GM19328 (cell line): ENCODE measurements at regions not wholly inside any gene's neighbourhood (a gene's known extent, or its start where the extent isn't known, plus 50 kb on each side); places are given as distances from the start of the nearest gene placed in this dataset.
"Not testable (repeated sequence)": the region's sequence is repeated elsewhere in the genome, so short reads cannot be mapped to it uniquely, and the experiment has no call there.

Experiments
- ATAC-seq: cut with Tn5 transposase; IDR thresholded peaks from one replicate; pipeline ENCODE4 v1.9.1; 2021; ENCODE audit warnings: mild to moderate bottlenecking, moderate library complexity; ENCODE audit not compliant: unreplicated experiment

DNA sequence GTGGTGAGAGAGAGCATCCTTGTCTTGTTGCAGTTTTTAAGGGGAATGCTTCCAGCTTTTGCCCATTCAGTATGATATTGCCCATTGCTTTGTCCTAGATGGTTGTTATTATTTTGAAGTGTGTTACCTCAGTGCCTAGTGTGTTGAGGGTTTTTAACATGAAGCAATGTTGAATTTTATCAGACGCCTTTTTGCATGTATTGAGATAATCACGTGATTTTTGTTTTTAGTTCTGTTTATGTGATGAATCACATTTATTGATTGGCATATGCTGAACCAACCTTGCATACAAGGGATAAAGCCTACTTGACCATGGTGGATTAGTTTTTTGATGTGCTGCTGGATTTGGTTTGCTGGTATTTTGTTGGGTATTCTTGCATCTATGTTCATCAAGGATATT, 302.3 kb upstream of the G2E3 start:
- no peak for ATAC-seq

DNA sequence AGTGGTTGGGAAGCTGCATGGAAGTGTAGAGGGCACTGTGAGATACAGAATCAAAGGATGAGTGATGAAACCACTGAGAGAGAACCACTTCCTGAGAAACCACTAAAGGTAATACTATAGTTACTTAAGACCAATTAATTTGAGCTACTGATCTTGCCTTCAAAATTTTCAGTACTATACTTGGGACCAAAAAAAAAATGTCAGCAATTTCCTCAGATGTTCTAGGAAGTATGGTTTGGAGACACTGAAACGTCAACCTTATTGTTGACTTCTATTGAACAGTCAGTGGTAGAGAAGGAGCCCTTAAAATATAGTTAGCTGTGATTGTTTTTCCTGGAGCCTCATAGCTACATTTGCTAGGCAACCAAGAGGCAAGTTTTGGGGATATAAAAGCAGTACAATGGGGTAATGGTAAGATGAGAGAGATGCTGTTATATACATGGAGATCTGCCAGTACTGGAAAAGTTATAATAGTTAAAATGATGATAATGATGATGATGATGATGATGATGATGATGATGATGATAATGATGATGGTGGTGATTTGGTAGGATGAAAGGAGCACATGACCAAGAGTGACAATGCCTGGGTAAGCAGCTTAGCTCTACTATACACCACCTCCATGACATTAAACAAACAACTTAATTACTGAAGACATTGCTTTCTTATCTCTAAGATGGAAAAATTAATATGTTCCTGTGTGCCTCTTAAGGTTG, 300.9 kb upstream of the G2E3 start:
- ATAC-seq = no peak

DNA sequence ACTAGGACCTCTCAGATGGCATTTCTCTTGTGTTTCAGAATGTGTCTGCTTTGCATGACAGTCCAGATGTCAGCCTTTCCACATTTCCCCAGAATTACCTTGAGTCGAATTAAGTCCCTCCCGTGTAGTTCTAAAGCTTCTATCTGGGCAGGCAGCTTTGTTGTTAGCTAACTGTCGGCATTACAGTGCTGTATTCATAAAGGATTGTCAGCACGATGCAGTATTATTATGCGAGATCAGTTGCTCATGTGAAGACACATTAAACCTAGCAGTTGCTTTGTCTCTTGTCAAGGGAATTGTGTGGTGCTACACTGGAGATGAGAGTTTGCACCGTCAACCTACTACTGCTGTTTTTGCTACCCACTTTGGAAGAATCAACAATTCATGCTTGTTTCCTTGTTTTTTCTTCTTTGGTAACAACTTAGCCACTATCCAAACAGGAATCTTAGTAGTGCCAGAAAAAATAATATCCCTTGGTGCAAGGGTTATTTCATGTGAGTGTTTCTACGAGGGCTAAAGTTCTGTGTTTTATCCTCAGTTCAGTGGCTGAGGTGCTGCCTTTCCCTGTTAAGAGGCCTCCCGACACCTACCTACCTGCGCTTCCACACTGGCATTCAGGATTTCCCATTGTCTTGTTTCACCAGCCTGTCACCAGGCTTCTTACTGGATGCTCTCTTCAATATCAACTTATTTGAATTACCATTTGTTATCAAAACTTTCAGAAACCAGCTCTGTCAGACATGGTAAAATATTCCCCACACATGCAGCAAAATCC, 297.9 kb upstream of the G2E3 start:
- no peak for ATAC-seq

DNA sequence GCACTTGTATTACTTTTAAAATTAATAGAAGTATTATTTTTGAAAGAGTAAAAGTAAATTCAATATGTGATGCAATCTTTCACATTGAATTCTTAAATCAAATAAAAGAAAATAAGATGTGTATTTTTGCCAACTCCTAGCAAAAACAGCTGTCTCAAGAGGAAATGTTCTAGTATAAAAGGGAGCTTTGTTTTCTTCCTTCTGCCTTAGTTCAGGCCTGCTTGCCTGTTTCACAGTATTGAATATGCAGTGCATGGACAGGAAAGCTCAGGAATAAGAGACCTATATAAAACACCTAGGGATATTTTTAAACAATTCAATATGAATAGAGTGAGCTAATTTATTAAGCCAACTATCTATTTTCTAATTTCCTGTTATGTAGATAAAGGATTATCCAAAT, 294.8 kb upstream of the G2E3 start:
- ATAC-seq = no peak

DNA sequence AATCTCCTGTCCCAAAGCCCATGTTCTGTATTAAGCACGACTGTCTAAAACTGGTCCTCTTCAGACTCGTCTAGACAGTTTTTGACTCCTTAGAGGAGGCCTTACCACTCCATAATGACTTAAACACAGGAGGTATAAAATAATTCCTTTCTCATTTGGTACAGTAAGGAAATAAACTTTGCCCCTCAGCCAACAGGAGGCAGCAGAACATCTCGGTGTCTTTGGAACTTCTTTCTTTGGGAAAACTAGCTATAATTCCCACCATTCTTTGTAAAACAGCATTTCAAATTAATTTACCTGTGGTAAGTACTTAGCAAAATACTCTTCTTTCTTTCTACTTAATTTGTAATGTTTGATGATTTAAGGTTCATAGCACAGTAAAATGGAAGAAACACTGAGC, 292.7 kb upstream of the G2E3 start:
- no peak for ATAC-seq

DNA sequence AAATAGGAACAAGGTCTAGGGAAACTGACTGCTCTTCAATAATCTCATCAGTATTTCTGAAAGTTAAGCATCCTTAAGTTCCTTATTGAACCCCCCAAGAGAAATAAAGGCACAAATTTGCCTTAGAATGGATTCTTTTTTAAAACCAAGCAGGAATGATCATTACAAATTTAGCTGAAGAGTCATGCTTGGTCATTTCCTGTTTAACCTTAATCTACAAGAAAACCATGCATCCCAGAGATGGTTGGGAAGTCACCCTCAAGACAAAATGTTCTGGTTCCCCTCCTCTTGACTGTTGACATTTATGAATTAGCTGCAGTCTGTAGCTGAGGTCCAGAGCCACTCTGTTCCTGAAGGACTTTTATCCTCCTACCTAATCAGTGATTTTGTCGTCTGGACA, 291.8 kb upstream of the G2E3 start:
- no peak for ATAC-seq

DNA sequence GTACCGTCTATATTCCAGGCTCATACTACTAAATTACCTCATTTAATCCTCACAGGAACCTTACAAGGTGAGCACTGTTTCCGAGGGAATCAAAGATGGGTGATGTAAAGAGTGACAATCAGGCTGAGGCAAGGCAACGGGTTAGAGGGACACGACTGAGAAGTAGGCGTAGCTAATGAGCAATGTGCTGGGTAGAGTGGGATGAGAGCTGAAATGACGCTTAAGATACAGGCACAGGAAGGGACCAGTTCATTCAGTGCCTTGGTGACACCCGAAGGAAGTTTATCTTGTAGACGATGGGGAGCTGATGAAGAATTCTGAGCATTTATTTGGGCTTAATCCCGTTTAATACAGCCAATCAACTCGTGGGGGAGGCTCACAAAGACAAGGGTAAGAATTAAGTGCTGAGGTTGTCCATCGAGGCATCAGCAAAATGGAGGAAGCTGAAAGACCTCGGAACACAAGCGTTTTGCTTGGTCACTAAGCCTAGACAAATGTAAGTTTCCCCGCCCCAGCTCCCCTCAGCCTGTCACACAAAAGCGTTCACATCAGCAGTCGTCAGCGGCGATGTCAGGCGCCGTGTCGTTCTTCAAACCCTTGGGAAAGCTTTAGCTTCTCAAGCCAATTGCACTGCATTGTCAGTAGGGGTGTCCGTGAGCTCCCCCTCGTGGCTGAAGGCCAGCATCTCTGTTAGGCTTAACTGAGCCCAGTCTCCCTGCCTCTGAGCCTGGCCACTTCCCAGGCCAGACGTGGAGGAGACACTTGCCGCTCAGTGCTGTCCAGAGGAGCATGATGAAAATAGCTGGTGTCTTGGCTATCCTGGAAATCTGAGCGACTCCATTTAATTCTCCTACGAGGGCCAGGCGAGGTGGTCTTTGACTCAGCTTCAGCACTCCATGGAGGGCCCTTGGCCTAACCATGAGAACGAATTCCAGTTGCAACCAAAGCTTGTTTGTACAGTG, 288.5 kb upstream of the G2E3 start:
- peak; percentile 99 for ATAC-seq

DNA sequence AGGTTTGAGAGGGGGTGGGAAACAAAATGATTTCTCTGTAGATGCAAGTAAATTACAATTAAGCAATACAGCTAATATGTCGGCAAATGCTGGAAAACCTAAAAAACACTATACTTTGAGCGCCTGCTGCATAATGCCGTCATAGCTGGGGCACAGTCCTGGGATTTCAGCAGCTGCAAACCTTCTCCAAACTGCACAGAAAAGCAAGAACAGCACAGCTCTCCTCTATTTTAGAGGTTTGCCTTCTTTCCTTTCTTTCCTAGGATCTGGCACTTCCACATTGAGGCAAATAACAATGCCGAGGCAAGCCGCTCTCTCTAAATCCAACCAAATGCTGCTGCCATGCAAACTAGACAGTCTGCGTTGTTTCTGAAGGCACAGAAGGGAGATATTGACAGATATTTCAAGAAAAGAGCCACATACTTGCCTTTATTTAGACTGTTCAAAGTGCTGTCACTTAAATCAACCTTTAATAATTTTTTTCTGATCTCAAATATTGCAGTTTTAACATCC, 287.1 kb upstream of the G2E3 start:
- no peak for ATAC-seq

DNA sequence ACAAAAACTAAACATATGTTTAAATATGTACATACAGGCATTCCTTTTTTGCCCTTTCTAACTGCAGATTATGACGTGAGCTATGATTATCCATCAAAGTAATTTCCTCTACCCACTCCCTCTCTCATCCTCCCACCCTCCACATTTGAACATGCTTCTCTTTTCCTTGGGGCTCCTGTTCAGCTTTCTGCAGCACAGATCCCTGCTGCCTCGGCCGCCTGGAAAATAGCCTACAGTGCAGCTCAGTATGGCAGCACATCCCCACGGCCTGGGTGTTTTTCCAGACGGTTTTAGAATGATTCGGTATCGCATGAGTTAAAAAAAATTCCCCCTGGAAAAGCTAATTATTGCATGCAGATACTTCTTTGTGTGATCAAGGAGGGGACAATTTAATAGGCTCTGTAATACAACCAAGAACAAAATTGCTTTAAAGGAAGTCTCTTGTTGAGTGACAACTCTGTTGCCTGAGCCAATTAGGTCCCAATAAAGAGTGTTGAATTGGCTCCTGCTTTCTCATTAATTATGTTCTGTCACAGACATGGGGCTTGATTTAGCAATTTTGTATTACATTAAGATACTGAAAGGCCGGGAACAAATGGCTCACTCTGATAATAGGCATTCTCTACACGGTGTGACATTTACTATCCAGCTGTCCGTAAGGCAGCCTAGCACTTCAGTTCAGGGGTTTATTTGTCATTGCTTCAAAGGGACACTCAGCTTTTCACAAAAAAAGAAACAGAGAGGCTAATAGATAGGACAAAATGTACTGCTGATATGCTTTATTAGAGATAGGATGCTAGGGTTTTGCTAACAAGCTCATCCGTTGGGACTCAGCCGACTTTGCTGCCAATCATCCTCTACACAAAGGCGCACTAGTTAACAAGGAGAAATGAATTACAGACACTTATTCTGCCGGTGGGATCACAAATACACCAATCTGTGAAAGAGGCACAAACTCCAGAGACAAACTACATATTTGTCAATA, 285.8 kb upstream of the G2E3 start:
- ATAC-seq = no peak

DNA sequence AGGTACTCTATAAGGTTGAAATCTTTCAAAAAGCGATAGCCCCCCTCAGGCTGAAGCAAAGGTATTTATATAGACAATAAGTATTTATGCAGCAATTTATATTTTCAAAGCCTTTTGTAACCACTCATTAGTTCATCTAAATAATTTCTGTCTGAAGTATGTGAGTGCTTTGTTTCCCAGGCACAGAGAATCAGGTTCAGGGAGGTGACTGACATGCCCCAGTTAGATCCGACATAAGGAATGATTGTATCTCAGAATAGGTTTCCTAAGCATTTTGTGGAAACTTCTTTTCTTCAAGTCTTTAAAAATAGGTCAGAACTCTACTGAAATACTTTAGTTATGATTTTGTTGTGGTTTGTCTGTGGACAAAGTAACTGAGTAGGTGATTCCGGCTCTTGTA, 283.4 kb upstream of the G2E3 start:
- ATAC-seq = no peak

DNA sequence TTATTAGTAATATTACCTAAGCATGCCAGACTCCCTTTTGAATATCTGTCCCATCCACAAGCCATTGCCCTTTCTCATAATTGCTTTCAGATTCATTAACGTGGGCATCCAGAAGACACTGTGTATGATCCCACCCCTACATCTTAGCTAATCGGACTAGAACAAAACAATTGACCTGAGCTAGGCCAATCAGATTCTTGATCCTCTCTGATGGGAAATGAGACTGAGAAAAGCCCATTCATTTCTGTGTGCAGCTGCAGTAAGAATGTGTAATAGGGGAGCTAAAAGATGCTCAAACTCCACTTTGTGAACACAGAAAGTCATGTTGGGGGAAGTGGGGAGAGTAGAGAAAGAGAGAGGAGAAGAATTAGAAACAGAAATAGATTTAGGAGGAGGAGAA, 281.7 kb upstream of the G2E3 start:
- ATAC-seq = no peak

DNA sequence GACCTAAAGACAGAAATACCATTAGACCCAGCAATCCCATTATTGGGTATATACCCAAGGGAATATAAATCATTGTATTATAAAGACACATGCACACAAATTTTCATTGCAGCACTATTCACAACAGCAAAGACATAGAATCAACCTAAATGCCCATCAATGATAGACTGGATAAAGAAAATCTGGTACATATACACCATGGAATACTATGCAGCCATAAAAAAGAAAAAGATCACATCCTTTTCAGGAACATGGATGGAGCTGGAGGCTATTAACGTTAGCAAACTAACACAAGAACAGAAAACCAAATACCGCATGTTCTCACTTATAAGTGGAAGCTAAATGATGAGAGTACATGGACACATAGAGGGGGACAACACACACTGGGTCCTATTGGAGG, 280.1 kb upstream of the G2E3 start:
- not testable (repeated sequence) for ATAC-seq

DNA sequence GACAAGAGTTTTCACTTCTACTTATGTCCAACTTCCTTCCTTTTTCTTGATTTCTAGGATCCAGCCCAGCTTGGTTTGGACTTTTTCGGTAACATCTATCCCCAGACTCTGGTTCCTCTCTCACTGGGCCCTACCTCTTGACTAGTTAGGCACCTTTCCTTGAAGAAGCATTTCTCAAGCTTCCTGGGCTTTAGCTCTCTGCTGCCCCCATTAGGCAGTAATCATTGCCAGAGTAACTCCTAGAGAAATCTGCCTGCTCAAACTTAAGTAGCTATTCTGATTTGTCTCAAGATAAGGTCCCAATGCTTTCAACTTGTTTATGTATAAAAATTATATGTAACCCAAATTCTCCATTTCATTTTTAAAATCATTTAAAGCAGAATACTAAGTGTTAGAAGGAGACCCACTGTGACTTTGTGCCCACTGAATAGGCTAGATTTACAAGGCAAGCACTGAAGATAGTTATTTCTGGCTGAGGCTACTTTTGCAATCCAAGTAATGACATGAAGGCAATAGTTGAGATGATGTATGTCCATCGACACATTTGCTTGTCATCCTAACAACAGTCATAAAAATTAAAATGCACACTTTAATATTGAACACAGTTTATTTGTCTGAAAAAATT, 275.0 kb upstream of the G2E3 start:
- peak; percentile 53 for ATAC-seq

DNA sequence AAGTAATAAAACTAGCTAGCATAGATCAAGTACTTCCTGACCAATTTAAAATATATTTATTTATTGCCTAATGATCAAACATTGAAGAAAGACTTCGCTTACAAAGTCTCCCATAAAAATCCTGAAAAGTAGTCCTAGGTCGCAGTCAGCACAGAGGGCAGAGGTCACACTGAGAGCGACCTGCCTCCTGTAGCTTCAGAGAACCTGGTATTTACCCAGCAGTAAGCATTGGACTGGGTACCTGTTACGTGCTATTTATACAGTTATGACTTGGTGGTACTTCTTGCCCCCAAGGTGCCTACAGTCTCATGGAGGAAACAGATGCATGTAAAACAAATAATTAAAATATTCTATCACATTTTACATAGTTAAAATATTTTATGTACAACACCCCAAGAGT, 274.1 kb upstream of the G2E3 start:
- ATAC-seq = no peak

DNA sequence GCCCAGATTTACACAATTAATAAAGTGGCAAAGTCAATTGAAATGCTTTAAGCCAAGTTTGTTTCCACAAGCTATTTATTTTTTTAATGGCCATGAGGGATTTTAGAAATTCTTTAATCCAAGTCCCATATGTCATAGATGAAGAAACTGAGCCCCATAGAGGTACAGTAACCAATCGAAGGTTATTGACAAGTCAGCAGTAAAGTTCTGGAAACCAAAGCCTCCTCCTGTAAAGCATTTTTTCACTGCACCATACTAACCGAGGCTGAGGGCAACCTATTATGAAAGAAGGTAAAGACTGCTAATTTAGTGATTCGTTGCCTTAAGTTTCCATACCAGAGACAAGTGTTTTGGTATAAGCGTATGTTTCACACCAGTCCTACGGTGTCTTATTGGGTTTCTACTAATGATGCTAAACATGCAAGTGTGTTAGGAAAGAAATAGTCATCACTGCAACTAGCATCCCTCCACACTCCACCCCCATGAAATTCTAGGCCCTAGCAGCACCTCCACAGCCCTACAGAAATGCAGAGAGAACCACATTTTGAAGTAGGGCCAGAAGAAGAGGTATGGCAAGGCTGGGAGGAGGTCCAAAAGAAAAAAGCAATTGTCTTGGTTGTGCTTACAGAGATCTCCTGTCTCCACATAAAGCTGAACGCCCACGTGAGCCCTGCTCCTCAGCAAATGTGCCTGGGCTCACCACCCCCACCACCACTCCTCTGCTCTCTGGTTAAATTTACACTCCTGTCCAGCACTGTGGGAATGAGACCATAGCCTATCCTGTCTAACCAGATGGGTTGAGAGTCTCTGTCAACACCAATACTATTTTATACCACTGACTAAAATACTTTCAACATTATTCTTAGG, 271.1 kb upstream of the G2E3 start:
- ATAC-seq = no peak

DNA sequence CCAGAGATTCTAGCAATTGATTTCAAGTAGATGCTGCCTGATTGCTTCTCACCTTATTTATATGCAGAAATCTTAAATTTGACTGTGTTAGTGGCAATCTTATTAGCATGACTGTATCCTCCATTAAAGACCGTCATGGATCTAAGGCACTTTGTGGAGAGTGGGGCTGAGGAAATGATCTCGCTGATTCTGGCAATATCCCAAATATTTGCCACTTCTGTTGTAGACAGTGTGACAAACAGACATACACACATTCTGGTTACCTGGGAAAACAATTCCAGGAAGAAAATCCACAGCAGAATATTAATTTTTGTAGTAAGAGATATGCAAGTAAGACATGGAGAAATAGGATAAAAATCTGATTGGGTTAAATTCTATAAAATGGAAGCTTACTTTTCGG, 269.0 kb upstream of the G2E3 start:
- ATAC-seq = no peak

DNA sequence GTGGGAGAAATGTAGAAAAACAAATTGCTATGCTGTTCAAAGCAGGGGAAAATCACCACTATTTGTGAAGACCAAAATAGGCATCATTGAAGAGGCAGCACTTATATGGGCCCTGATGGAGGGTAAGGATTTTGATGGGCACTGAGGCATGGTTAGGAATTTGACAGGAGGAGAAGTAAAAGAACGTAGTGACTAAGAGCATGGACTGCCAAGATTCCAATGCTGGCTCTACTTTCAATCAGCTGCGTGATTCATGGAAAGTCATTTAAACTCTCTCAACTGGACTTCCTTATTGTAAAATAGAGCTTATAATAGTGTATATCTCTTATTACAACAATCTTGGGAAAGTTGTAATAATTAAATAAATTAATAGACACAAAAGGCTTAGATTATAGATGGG, 267.7 kb upstream of the G2E3 start:
- ATAC-seq = no peak

DNA sequence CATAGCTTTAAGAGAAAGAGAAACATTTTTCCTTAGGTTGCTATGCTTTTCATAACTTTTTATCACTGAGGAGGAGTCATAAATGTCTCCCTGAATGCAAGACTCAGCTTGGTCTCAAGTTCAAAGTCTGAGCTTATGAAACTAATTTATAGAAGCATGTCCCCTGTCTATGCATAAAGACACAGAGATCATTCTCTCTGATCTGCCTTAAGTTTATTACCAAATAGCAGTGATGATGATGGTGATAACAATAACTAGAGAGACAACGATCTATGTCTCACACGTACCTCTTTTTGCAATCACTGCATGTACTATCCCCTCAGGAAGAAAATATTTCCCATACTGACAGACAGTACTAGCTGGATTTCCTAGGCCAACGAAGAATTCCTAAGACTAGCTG, 266.4 kb upstream of the G2E3 start:
- no peak for ATAC-seq

DNA sequence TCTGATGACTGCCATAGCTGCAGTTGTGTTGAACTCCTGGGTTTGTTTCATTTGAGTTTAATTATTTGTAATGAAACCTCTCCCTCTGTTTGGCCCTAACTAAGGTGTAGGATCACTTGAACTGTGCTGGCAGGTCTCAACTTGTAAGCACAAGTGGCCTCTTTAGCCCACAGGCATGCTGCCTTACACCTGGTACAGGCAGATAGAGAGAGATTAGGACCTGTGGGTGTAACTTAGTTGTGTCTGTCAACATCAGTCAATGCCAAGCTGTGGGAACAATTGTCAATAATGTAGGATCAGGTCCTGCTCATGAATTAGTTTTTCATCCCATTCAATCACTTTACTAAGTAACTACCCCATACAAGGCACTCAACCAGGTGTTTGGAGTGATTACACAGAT, 263.0 kb upstream of the G2E3 start:
- ATAC-seq = no peak
